Lower leg skin (tissue), 3 donors: ENCODE measurements at regions not wholly inside any gene's neighbourhood (a gene's known extent, or its start where the extent isn't known, plus 50 kb on each side); places are given as distances from the start of the nearest gene placed in this dataset.

Source experiments
- POLR2A ChIP-seq, 2 donors: fragments of 450-650 bp; IDR thresholded peaks; one replicate each; pipeline ENCODE4 v1.6.1; 2016 to 2017; ENCODE audit warnings: antibody characterized with exemption in 2 of 2, mild to moderate bottlenecking in 1 of 2, moderate library complexity in 1 of 2
- TF ChIP-seq, protein P1 (sequence below), 3 donors: fragments of 450-650 bp; IDR thresholded peaks; one replicate each; pipeline ENCODE4 v1.5.1; 2016; ENCODE audit warnings: antibody characterized with exemption in 3 of 3, mild to moderate bottlenecking in 3 of 3, moderate library complexity in 2 of 3

GRCh38 chr2:134052173-134052572 lies 201.7 kb upstream of the MGAT5 start:
- TF ChIP-seq, protein P1, sequence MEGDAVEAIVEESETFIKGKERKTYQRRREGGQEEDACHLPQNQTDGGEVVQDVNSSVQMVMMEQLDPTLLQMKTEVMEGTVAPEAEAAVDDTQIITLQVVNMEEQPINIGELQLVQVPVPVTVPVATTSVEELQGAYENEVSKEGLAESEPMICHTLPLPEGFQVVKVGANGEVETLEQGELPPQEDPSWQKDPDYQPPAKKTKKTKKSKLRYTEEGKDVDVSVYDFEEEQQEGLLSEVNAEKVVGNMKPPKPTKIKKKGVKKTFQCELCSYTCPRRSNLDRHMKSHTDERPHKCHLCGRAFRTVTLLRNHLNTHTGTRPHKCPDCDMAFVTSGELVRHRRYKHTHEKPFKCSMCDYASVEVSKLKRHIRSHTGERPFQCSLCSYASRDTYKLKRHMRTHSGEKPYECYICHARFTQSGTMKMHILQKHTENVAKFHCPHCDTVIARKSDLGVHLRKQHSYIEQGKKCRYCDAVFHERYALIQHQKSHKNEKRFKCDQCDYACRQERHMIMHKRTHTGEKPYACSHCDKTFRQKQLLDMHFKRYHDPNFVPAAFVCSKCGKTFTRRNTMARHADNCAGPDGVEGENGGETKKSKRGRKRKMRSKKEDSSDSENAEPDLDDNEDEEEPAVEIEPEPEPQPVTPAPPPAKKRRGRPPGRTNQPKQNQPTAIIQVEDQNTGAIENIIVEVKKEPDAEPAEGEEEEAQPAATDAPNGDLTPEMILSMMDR (IDR thresholded peaks at IDR 0.05), result no peak
- no peak for TF ChIP-seq POLR2A (IDR thresholded peaks at IDR 0.05)
